ENCODE measurements at regions not wholly inside any gene's neighbourhood (a gene's known extent, or its start where the extent isn't known, plus 50 kb on each side); places are given as distances from the start of the nearest gene placed in this dataset.

- H3K4me2 ChIP-seq = no peak overlapping the region
- no peaks in the 10 kb centered on the region for H3F3A ChIP-seq (replicated peaks; ENCODE audit: low read depth)
- no peak for DNase-seq (ENCODE audit: low spot score)
- H3K4me1 ChIP-seq (ENCODE audit: insufficient read depth) = no peaks in the 10 kb centered on the region
- peaks cover under 1% of the 10 kb centered on the region; the same call in 2 of the 3 replicates for H3K9me3 Mint-ChIP-seq
- H3K79me2 ChIP-seq (replicated peaks; ENCODE audit: insufficient read depth) = no peaks in the 10 kb centered on the region
- no peaks in the 10 kb centered on the region for H3K27me3 Mint-ChIP-seq (ENCODE audit: insufficient read depth, low read depth, poor library complexity)
- H3K36me3 ChIP-seq (ENCODE audit: insufficient read depth) = no peaks in the 10 kb centered on the region
- H3K9me2 ChIP-seq (ENCODE audit: insufficient read depth) = no peaks in the 10 kb centered on the region
- no peaks in the 10 kb centered on the region for H3K36me3 Mint-ChIP-seq (ENCODE audit: low read depth)
- no peaks in the 10 kb centered on the region for H4K20me1 ChIP-seq (replicated peaks; ENCODE audit: insufficient read depth)
- H3K4me3 Mint-ChIP-seq = no peak overlapping the region
- no peak for TF ChIP-seq STAT1 (IDR thresholded peaks at IDR 0.05; ENCODE audit: unreplicated experiment)
- no peak for TF ChIP-seq EZH2phosphoT487 (IDR thresholded peaks at IDR 0.05; ENCODE audit: unreplicated experiment)
- no peak for TF ChIP-seq NANOG (IDR thresholded peaks at IDR 0.05; ENCODE audit: borderline replicate concordance)
- no peak for TF ChIP-seq EZH2 (IDR thresholded peaks at IDR 0.05; ENCODE audit: low read depth, unreplicated experiment)
- TF ChIP-seq POLR2AphosphoS5 (IDR thresholded peaks at IDR 0.05; ENCODE audit: low read depth) = no peak
- TF ChIP-seq CTCF (conservative IDR thresholded peaks at IDR 0.05; ENCODE audit: low read depth in 2 of 2) = no peak
- no peak for TF ChIP-seq ZNF331 (CRISPR knock-in tag; IDR thresholded peaks at IDR 0.05; ENCODE audit: low read depth)
- TF ChIP-seq ZNF114 (CRISPR knock-in tag; IDR thresholded peaks at IDR 0.05) = no peak
- TF ChIP-seq ZNF462 (CRISPR knock-in tag; IDR thresholded peaks at IDR 0.05) = no peak
- no peak for TF ChIP-seq CREB1 (CRISPR knock-in tag; IDR thresholded peaks at IDR 0.05; ENCODE audit: low read depth)
- no peak for TF ChIP-seq REST (IDR thresholded peaks at IDR 0.05; ENCODE audit: unreplicated experiment)
- TF ChIP-seq ETS1 (IDR thresholded peaks at IDR 0.05) = no peak
- no peak for TF ChIP-seq JUNB (IDR thresholded peaks at IDR 0.05; ENCODE audit: unreplicated experiment)
- H2AFZ ChIP-seq = no peak overlapping the region
- no peaks in the 10 kb centered on the region for H3K4me1 Mint-ChIP-seq
- no peak overlapping the region for H3K27ac Mint-ChIP-seq
- no peak overlapping the region for H3K27ac ChIP-seq (ENCODE audit: low read depth)
- no peak overlapping the region for H3K4me3 ChIP-seq
- no peak for ATAC-seq
- H3K27me3 ChIP-seq (ENCODE audit: insufficient read depth) = no peaks in the 10 kb centered on the region
These were observed 486.1 kb upstream of the CDH9 start for GRCh38 chr5:27524515-27524914.

Measured in GM23338 (cell line).